AG04450 (cell line): ENCODE measurements at regions not wholly inside any gene's neighbourhood (a gene's known extent, or its start where the extent isn't known, plus 50 kb on each side); places are given as distances from the start of the nearest gene placed in this dataset. TPM values are rescaled to one million over a fixed set of nuclear protein-coding genes. Genes with fewer than 3 reads are reported as not detected.

ENCODE experiments used
- small RNA-seq: library from RNA; depleted of rRNA; stranded (forward); fragments of <200 nt; gene quantifications from one replicate; pipeline ENCODE3, GENCODE V24; 2012; ENCODE audit warnings: low read depth; ENCODE audit not compliant: insufficient read length

Small RNA genes in the stretch of these regions (small RNA-seq; reads per million reads assigned to genes)
- gene AC244023.1 = not detected
